Heart left ventricle (tissue), 16 donors: ENCODE measurements at regions not wholly inside any gene's neighbourhood (a gene's known extent, or its start where the extent isn't known, plus 50 kb on each side); places are given as distances from the start of the nearest gene placed in this dataset.
A peak's percentile ranks its signal among the peaks of the same experiment; 100 is the strongest.
"Not testable (repeated sequence)": the region's sequence is repeated elsewhere in the genome, so short reads cannot be mapped to it uniquely, and the experiment has no call there.

Experiments used
- ATAC-seq, 4 donors: fragments of 200-7000 bp; cut with Tn5 transposase; one replicate each; pipeline ENCODE4 v1.9.1; 2020 to 2022; ENCODE audit warnings: moderate library complexity in 4 of 4, mild to moderate bottlenecking in 3 of 4, moderate number of reproducible peaks in 1 of 4
- DNase-seq, 5 donors: peaks; one replicate each; pipeline ENCODE4 v3.0.0-alpha.2; 2020
- H3K27ac ChIP-seq, 12 donors: fragments of 200-600 bp; sonication (generic) in 4 of 12; one replicate each; pipeline versions ENCODE4 v1.5.0 to v1.8.0; 2016 to 2022; ENCODE audit warnings: mild to moderate bottlenecking in 2 of 12
- H3K27me3 ChIP-seq, 9 donors: fragments of 200-600 bp; sonication (generic) in 2 of 9; one replicate each; pipeline versions ENCODE4 v1.5.1 to v1.8.0; 2016 to 2022; ENCODE audit warnings: mild to moderate bottlenecking in 3 of 9
- H3K36me3 ChIP-seq, 9 donors: fragments of 200-600 bp; sonication (generic) in 2 of 9; one replicate each; pipeline versions ENCODE4 v1.5.0 to v1.8.0; 2018 to 2022; ENCODE audit warnings: mild to moderate bottlenecking in 2 of 9
- H3K4me1 ChIP-seq, 12 donors: fragments of 200-600 bp; sonication (generic) in 4 of 12; one replicate each; pipeline versions ENCODE4 v1.5.0 to v1.8.0; 2016 to 2022; ENCODE audit warnings: mild to moderate bottlenecking in 3 of 12
- H3K4me3 ChIP-seq, 12 donors: fragments of 200-600 bp; sonication (generic) in 4 of 12; one replicate each; pipeline versions ENCODE4 v1.5.0 to v1.8.0; 2017 to 2022; ENCODE audit warnings: mild to moderate bottlenecking in 9 of 12, moderate library complexity in 4 of 12
- H3K9me3 ChIP-seq, 12 donors: fragments of 200-600 bp; sonication (generic) in 4 of 12; one replicate each; pipeline versions ENCODE4 v1.5.0 to v1.8.0; 2016 to 2022; ENCODE audit warnings: mild to moderate bottlenecking in 1 of 12
- CTCF ChIP-seq, 12 donors: fragments of 200-600 bp; sonication (generic) in 4 of 12; IDR thresholded peaks; one replicate each; pipeline versions ENCODE4 v1.5.0 to v1.8.0; 2018 to 2022; ENCODE audit warnings: antibody characterized with exemption in 12 of 12, mild to moderate bottlenecking in 5 of 12
- POLR2A ChIP-seq, 2 donors: fragments of 450-650 bp; IDR thresholded peaks; one replicate each; pipeline ENCODE4 v1.6.1; 2017; ENCODE audit warnings: antibody characterized with exemption in 2 of 2, mild to moderate bottlenecking in 2 of 2, moderate library complexity in 2 of 2
- WGBS, 4 donors: extraction: QIAGEN DNeasy Blood & Tissue Kit in 2 of 4; methylation state at CpG; one replicate each; pipeline versions ENCODE4 v1.1.5 to v1.1.7; 2013 to 2018; 5-methylcytosine and 5-hydroxymethylcytosine counted together
- intact Hi-C, 10 donors: fragments of 100-400 bp; cut with DNase I; formaldehyde crosslinking; loops; one replicate each; pipeline versions ENCODE4 v1.11.1 to v1.14.2; 2022
- donor health status: ischemic (EF 13 %, LVEDD 7.1; RV severe dilation, severe dysfunction).
- donor health status: healthy with polysubstance abuse.
- donor health status: DM: no; HTN: yes; CAD: no.
- donor health status: DM: no; HTN: no; CAD: no.
- donor health status: ischemic (EF 25% LVEDD 6.9; RV normal size, moderate dysfunction).
- donor health status: ischemic (EF 25% LVEDD 5.7; RV mildly dilated, moderate dysfunction).
- donor health status: healthy.
- donor health status: DM: yes; HTN: yes; CAD: no.
- donor health status: ischemic (EF 35%, LVEDD 5.7; RV mildly dilated, moderate dysfunction).
- donor health status: nonischemic (EF 11% LVEDD 7.7; RV severe dilation, severe dysfunction).
- donor health status: DM: yes; HTN: yes; CAD: no.
- donor health status: PGD.
- donor health status: ischemic (EF 29% LVEDD 5.4; RV normal size, mild dysfunction).
- donor health status: nonischemic (EF 23%, LVEDD 6.1; RV moderate dilation, normal function).

DNA sequence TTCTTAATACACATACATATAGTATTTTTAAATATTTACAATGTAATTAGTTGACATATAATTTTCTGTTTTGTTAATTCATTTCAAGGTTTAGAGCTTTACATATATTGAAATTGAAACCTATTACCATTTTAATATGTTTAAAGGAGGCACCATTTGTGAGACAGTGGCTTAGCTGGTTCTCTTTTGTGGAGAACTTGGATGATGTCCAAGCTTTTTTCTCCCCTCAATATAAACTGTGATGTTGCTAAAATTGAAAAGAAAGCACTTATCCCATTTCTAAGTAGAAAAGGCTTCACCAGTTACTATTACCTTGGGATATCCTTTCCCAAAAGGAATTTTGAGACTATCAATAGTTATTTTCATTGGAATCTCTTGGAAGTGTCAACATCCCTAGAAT lies 707.2 kb downstream of the NTRK3 start:
- intact Hi-C loops = no loop called here
- Histone ChIP-seq H3K27me3 (no peaks in the 10 kb centered on the region), H3K4me3 (no peak overlapping the region), H3K4me1 (peaks cover 0 to 5% (median 0%) of the 10 kb centered on the region in 12 donors), H3K36me3 (no peaks in the 10 kb centered on the region), H3K27ac (no peak overlapping the region), H3K9me3 (peaks cover 0 to 13% (median 3%) of the 10 kb centered on the region in 12 donors)
- DNase-seq = no peak
- TF ChIP-seq CTCF (IDR thresholded peaks at IDR 0.05) = no peak
- ATAC-seq = no peak

DNA sequence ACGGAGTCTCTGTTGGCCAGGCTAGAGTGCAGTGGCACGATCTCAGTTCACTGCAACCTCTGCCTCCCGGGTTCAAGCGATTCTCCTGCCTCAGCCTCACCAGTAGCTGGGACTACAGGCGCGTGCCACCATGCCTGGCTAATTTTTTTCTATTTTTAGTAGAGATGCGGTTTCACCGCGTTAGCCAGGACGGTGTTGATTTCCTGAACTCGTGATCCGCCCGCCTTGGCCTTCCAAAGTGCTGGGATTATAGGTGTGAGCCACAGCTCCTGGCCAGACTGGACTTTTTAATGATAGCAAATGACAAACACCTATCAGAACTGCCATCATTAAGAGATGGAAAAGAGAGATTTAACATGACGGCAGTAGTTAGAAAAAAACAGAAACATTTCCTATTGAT lies 707.9 kb downstream of the NTRK3 start:
- H3K4me3 ChIP-seq, intact Hi-C loops, ATAC-seq, H3K9me3 ChIP-seq, H3K27ac ChIP-seq, DNase-seq, H3K4me1 ChIP-seq, H3K36me3 ChIP-seq, H3K27me3 ChIP-seq: not testable (repeated sequence)
- 88 to 93% (median 90%) methylated on average over 14 of the region's 14 CpGs for WGBS, 4 donors

DNA sequence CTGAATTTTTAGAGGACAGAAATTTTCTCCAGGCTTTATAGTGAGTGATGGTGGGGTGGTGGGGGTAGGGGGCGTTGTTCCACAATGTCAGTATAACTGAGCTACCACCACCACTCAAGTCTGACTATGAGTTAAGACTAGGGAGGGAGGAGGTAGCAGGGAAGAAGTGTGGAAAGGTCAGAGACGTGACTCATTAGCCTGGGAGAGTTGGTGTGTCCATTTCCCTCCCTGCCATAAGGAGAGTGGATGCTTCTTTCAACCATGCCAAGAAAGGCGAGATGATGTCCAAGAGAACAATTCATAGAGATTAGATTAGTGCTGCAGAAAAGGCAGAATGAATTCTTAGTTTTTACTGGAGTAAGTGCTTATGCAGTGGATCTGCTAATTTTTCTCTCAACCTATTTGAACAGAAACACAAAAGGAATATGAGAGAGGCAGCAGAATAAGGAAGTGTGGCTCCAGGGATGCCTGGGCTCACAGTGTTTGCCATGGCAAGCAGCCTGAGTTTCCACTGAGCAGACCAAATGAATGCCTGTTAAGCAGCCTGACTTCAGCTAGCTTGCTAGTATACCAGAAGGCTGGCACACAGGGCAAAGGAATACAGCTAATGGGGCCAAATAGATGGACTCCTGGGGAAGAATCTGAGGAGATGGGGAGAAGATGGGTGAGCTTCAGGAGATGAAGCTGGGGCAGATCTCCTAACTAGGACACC lies 708.9 kb downstream of the NTRK3 start:
- ATAC-seq (peak in 2 of 4 donors; percentile 81 to 82), DNase-seq (no peak)
- Histone ChIP-seq H3K4me3 (no peak overlapping the region), H3K4me1 (peaks cover 0 to 5% (median 0%) of the 10 kb centered on the region in 12 donors), H3K36me3 (no peaks in the 10 kb centered on the region), H3K27me3 (no peaks in the 10 kb centered on the region), H3K27ac (no peak overlapping the region), H3K9me3 (no peaks in the 10 kb centered on the region)
- TF ChIP-seq CTCF (IDR thresholded peaks at IDR 0.05) (no peak), POLR2A (IDR thresholded peaks at IDR 0.05) (no peak)
- 31 to 56% (median 43%) methylated on average over 3 of the region's 3 CpGs for WGBS, 4 donors
- intact Hi-C loops = no loop called here

- H3K27me3 ChIP-seq = no peaks in the 10 kb centered on the region
- intact Hi-C loops = no loop called here
- no peaks in the 10 kb centered on the region for H3K9me3 ChIP-seq
- H3K27ac ChIP-seq = no peak overlapping the region
- TF ChIP-seq CTCF (IDR thresholded peaks at IDR 0.05) (no peak), POLR2A (IDR thresholded peaks at IDR 0.05) (no peak)
- no peak overlapping the region for H3K4me3 ChIP-seq
- H3K4me1 ChIP-seq = no peaks in the 10 kb centered on the region
- no peaks in the 10 kb centered on the region for H3K36me3 ChIP-seq
- ATAC-seq (no peak), DNase-seq (no peak)
- 21 to 62% (median 49%) methylated on average over 3 of the region's 3 CpGs for WGBS, 4 donors
Observed at GRCh38 chr15:87538327-87538834, 718.2 kb downstream of the NTRK3 start.

- 78 to 85% (median 80%) methylated on average over 1 of the region's 1 CpG for WGBS, 4 donors
- no peaks in the 10 kb centered on the region for H3K9me3 ChIP-seq
- intact Hi-C loops = no loop called here
- no peaks in the 10 kb centered on the region for H3K4me1 ChIP-seq
- DNase-seq (no peak), ATAC-seq (no peak)
- TF ChIP-seq POLR2A (IDR thresholded peaks at IDR 0.05) = no peak
- TF ChIP-seq CTCF (IDR thresholded peaks at IDR 0.05) = no peak
- no peaks in the 10 kb centered on the region for H3K27me3 ChIP-seq
- no peak overlapping the region for H3K4me3 ChIP-seq
- H3K27ac ChIP-seq = no peak overlapping the region
- H3K36me3 ChIP-seq = no peaks in the 10 kb centered on the region
Observed at GRCh38 chr15:87537295-87537694, 719.2 kb downstream of the NTRK3 start.

DNA sequence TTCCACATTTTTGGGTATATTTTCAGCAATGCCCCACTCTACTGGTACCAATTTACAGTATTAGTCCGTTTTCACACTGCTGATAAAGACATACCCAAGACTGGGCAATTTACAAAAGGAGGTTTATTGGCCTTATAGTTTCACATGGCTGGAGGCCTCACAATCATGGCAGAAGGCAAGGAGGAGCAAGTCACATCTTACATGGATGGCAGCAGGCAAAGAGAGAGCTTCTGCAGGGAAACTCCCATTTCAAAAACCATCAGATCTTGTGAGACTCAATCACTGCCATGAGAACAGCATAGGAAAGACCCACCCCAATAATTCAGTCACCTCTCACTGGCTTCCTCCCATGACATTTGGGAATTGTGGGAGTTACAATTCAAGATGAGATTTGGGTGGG lies 722.9 kb downstream of the NTRK3 start:
- WGBS, 4 donors = 56 to 74% (median 61%) methylated on average over 1 of the region's 1 CpG
- intact Hi-C loops, DNase-seq: not testable (repeated sequence)

More for the DNA sequence above, 722.9 kb downstream of the NTRK3 start:
- H3K36me3 ChIP-seq, H3K4me3 ChIP-seq, H3K27ac ChIP-seq, ATAC-seq, H3K27me3 ChIP-seq, H3K9me3 ChIP-seq, H3K4me1 ChIP-seq: not testable (repeated sequence)
